ENCODE measurements at regions not wholly inside any gene's neighbourhood (a gene's known extent, or its start where the extent isn't known, plus 50 kb on each side); places are given as distances from the start of the nearest gene placed in this dataset.

DNA sequence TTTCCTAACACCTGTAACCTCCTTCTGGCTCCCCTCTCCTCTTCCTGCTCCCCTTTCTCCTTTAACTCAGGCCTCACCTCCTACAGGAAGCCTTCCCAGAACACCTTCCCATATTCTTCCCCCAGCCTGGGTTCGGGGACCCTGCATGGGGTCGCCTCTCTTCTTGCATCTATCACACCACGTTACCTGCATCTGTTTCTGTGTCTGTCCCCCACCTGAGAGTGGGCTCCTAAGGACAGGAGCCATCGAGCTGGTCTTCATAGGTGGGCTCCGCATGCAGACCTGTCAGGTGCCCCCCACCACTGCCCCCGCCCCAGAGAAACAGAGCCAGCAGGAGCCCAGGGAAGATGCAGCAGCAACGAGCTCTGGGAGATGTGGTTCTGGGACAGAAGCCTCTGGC is 123.2 kb upstream of the GLI2 start:
- no peak for TF ChIP-seq FOXP2 (optimal IDR thresholded peaks at IDR 0.05; ENCODE audit: borderline replicate concordance, extremely low read depth, extremely low read length, insufficient read depth)
- no peak for TF ChIP-seq TAF1 (IDR thresholded peaks at IDR 0.05; ENCODE audit: borderline replicate concordance, insufficient read depth, low read length)
- no peak for TF ChIP-seq POLR2AphosphoS5 (IDR thresholded peaks at IDR 0.05; ENCODE audit: low read depth, low read length)
- TF ChIP-seq, protein P1, sequence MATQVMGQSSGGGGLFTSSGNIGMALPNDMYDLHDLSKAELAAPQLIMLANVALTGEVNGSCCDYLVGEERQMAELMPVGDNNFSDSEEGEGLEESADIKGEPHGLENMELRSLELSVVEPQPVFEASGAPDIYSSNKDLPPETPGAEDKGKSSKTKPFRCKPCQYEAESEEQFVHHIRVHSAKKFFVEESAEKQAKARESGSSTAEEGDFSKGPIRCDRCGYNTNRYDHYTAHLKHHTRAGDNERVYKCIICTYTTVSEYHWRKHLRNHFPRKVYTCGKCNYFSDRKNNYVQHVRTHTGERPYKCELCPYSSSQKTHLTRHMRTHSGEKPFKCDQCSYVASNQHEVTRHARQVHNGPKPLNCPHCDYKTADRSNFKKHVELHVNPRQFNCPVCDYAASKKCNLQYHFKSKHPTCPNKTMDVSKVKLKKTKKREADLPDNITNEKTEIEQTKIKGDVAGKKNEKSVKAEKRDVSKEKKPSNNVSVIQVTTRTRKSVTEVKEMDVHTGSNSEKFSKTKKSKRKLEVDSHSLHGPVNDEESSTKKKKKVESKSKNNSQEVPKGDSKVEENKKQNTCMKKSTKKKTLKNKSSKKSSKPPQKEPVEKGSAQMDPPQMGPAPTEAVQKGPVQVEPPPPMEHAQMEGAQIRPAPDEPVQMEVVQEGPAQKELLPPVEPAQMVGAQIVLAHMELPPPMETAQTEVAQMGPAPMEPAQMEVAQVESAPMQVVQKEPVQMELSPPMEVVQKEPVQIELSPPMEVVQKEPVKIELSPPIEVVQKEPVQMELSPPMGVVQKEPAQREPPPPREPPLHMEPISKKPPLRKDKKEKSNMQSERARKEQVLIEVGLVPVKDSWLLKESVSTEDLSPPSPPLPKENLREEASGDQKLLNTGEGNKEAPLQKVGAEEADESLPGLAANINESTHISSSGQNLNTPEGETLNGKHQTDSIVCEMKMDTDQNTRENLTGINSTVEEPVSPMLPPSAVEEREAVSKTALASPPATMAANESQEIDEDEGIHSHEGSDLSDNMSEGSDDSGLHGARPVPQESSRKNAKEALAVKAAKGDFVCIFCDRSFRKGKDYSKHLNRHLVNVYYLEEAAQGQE (IDR thresholded peaks at IDR 0.05; ENCODE audit: insufficient read depth in 1 of 2, low read depth in 2 of 2, low read length in 2 of 2): no peak
- TF ChIP-seq SIN3A (IDR thresholded peaks at IDR 0.05; ENCODE audit: borderline replicate concordance, insufficient read depth, low read length): no peak

DNA sequence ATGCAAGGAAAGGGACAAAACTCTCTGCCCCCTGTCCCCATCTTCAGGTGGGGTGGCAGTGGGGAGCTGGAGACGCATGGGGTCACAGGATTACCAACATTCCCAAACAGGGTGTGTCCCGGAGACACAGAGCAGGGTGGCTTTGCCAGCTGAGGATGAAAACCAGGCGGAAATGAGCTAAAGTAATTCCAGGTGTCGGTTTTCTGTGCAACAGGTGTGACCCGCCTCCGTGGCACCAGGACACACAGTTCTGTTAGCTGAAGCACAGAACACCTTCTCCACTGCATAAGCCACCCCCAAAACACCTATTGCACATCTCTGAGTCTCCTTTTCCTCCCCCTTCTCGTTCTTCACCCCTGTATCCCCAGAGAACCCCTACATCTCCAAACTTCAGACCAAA is 122.7 kb upstream of the GLI2 start:
- no peak for TF ChIP-seq SIN3A (IDR thresholded peaks at IDR 0.05; ENCODE audit: borderline replicate concordance, insufficient read depth, low read length)
- TF ChIP-seq, protein P1 (IDR thresholded peaks at IDR 0.05; ENCODE audit: insufficient read depth in 1 of 2, low read depth in 2 of 2, low read length in 2 of 2): no peak
- no peak for TF ChIP-seq POLR2AphosphoS5 (IDR thresholded peaks at IDR 0.05; ENCODE audit: low read depth, low read length)

GRCh38 chr2:120613742-120614571 is 121.7 kb upstream of the GLI2 start:
- TF ChIP-seq FOXP2 (optimal IDR thresholded peaks at IDR 0.05; ENCODE audit: borderline replicate concordance, extremely low read depth, extremely low read length, insufficient read depth): no peak
- TF ChIP-seq TAF1 (IDR thresholded peaks at IDR 0.05; ENCODE audit: borderline replicate concordance, insufficient read depth, low read length): no peak
- TF ChIP-seq POLR2AphosphoS5 (IDR thresholded peaks at IDR 0.05; ENCODE audit: low read depth, low read length): no peak
- TF ChIP-seq SIN3A (IDR thresholded peaks at IDR 0.05; ENCODE audit: borderline replicate concordance, insufficient read depth, low read length): no peak
- TF ChIP-seq, protein P1 (IDR thresholded peaks at IDR 0.05; ENCODE audit: insufficient read depth in 1 of 2, low read depth in 2 of 2, low read length in 2 of 2): no peak

GRCh38 chr2:120614901-120615300 is 120.8 kb upstream of the GLI2 start:
- TF ChIP-seq TAF1 (IDR thresholded peaks at IDR 0.05; ENCODE audit: borderline replicate concordance, insufficient read depth, low read length) (no peak), SIN3A (IDR thresholded peaks at IDR 0.05; ENCODE audit: borderline replicate concordance, insufficient read depth, low read length) (no peak)

- TF ChIP-seq FOXP2 (optimal IDR thresholded peaks at IDR 0.05; ENCODE audit: borderline replicate concordance, extremely low read depth, extremely low read length, insufficient read depth) (no peak), TAF1 (IDR thresholded peaks at IDR 0.05; ENCODE audit: borderline replicate concordance, insufficient read depth, low read length) (no peak)
These were observed 119.4 kb upstream of the GLI2 start for GRCh38 chr2:120616261-120616660.

DNA sequence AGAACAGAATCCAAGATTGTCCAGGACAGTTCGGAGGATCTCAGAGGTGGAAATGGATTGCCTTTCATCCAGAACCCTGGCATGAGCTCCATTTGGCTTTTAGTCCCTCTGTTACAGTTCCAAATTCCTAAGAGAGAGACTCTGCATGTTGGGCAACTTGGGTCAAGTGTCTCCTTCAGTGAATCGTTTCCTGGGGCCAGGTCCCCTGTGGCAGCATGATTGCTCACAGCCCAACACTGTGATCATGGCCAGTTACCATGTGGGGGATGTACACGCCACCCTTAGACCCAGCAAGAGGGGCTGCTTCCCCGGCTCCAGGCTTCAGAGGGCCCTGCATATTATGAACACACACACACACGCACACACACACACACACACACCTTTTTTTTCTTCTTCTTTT is 118.6 kb upstream of the GLI2 start:
- TF ChIP-seq FOXP2 (optimal IDR thresholded peaks at IDR 0.05; ENCODE audit: borderline replicate concordance, extremely low read depth, extremely low read length, insufficient read depth) (no peak), TAF1 (IDR thresholded peaks at IDR 0.05; ENCODE audit: borderline replicate concordance, insufficient read depth, low read length) (no peak), SIN3A (IDR thresholded peaks at IDR 0.05; ENCODE audit: borderline replicate concordance, insufficient read depth, low read length) (no peak), POLR2AphosphoS5 (IDR thresholded peaks at IDR 0.05; ENCODE audit: low read depth, low read length) (no peak)
- TF ChIP-seq, protein P1 (IDR thresholded peaks at IDR 0.05; ENCODE audit: insufficient read depth in 1 of 2, low read depth in 2 of 2, low read length in 2 of 2): no peak

Data from PFSK-1 (cell line).